ENCODE measurements at regions not wholly inside any gene's neighbourhood (a gene's known extent, or its start where the extent isn't known, plus 50 kb on each side); places are given as distances from the start of the nearest gene placed in this dataset.

- TF ChIP-seq, protein P1, sequence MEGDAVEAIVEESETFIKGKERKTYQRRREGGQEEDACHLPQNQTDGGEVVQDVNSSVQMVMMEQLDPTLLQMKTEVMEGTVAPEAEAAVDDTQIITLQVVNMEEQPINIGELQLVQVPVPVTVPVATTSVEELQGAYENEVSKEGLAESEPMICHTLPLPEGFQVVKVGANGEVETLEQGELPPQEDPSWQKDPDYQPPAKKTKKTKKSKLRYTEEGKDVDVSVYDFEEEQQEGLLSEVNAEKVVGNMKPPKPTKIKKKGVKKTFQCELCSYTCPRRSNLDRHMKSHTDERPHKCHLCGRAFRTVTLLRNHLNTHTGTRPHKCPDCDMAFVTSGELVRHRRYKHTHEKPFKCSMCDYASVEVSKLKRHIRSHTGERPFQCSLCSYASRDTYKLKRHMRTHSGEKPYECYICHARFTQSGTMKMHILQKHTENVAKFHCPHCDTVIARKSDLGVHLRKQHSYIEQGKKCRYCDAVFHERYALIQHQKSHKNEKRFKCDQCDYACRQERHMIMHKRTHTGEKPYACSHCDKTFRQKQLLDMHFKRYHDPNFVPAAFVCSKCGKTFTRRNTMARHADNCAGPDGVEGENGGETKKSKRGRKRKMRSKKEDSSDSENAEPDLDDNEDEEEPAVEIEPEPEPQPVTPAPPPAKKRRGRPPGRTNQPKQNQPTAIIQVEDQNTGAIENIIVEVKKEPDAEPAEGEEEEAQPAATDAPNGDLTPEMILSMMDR (IDR thresholded peaks at IDR 0.05): no peak
- TF ChIP-seq POLR2A (IDR thresholded peaks at IDR 0.05): no peak
Measured at GRCh38 chr2:42116195-42117181, 52.7 kb upstream of the EML4 start.
